ENCODE measurements at regions not wholly inside any gene's neighbourhood (a gene's known extent, or its start where the extent isn't known, plus 50 kb on each side); places are given as distances from the start of the nearest gene placed in this dataset.

- FAIRE-seq = no peak
- TF ChIP-seq CTCF (IDR thresholded peaks at IDR 0.05; ENCODE audit: insufficient read depth, missing control alignments) = no peak
- DNase-seq (ENCODE audit: insufficient read length, low spot score) = no peak
Measured at GRCh38 chr17:22492331-22492730, 800.0 kb downstream of the KCNJ18 start.

GRCh38 chr17:22496450-22496849 lies 804.1 kb downstream of the KCNJ18 start:
- no peak for TF ChIP-seq CTCF (IDR thresholded peaks at IDR 0.05; ENCODE audit: insufficient read depth, missing control alignments)
- FAIRE-seq = no peak

GRCh38 chr17:22503322-22503899 lies 811.1 kb downstream of the KCNJ18 start:
- TF ChIP-seq CTCF (IDR thresholded peaks at IDR 0.05; ENCODE audit: insufficient read depth, missing control alignments) = no peak
- FAIRE-seq = no peak

More at GRCh38 chr17:22496450-22496849, 804.1 kb downstream of the KCNJ18 start:
- no peak for DNase-seq (ENCODE audit: insufficient read length, low spot score)

GRCh38 chr17:22505660-22506059 lies 813.3 kb downstream of the KCNJ18 start:
- TF ChIP-seq CTCF (IDR thresholded peaks at IDR 0.05; ENCODE audit: insufficient read depth, missing control alignments) = no peak

More at GRCh38 chr17:22503322-22503899, 811.1 kb downstream of the KCNJ18 start:
- DNase-seq (ENCODE audit: insufficient read length, low spot score) = no peak

GRCh38 chr17:22506231-22506630 lies 813.9 kb downstream of the KCNJ18 start:
- no peak for TF ChIP-seq CTCF (IDR thresholded peaks at IDR 0.05; ENCODE audit: insufficient read depth, missing control alignments)
- FAIRE-seq (no peak), DNase-seq (ENCODE audit: insufficient read length, low spot score) (no peak)

More at GRCh38 chr17:22505660-22506059, 813.3 kb downstream of the KCNJ18 start:
- DNase-seq (ENCODE audit: insufficient read length, low spot score) = no peak
- FAIRE-seq = no peak

- DNase-seq (ENCODE audit: insufficient read length, low spot score) = no peak
- TF ChIP-seq CTCF (IDR thresholded peaks at IDR 0.05; ENCODE audit: insufficient read depth, missing control alignments) = no peak
- FAIRE-seq = no peak
Measured at GRCh38 chr17:22506861-22507260, 814.5 kb downstream of the KCNJ18 start.

- no peak for TF ChIP-seq CTCF (IDR thresholded peaks at IDR 0.05; ENCODE audit: insufficient read depth, missing control alignments)
- no peak for FAIRE-seq
- no peak for DNase-seq (ENCODE audit: insufficient read length, low spot score)
Measured at GRCh38 chr17:22507823-22508222, 815.5 kb downstream of the KCNJ18 start.
